PC-9 (cell line): ENCODE measurements at regions not wholly inside any gene's neighbourhood (a gene's known extent, or its start where the extent isn't known, plus 50 kb on each side); places are given as distances from the start of the nearest gene placed in this dataset.

ENCODE experiments used
- CTCF ChIP-seq: fragments of 200-600 bp; sonication (generic); conservative IDR thresholded peaks from 2 replicates; pipeline ENCODE4 v1.6.1; 2017; ENCODE audit warnings: mixed run types, antibody characterized with exemption, mild to moderate bottlenecking, moderate library complexity
- EZH2 ChIP-seq: fragments of 200-600 bp; sonication (generic); IDR thresholded peaks from 2 replicates; pipeline ENCODE4 v1.8.0; 2017; ENCODE audit warnings: antibody characterized with exemption, low read depth

- TF ChIP-seq CTCF: no peak
- TF ChIP-seq EZH2: no peak
Observed at GRCh38 chr9:115335439-115335838, 217.5 kb upstream of the TNC start.
